ENCODE measurements at regions not wholly inside any gene's neighbourhood (a gene's known extent, or its start where the extent isn't known, plus 50 kb on each side); places are given as distances from the start of the nearest gene placed in this dataset.

DNA sequence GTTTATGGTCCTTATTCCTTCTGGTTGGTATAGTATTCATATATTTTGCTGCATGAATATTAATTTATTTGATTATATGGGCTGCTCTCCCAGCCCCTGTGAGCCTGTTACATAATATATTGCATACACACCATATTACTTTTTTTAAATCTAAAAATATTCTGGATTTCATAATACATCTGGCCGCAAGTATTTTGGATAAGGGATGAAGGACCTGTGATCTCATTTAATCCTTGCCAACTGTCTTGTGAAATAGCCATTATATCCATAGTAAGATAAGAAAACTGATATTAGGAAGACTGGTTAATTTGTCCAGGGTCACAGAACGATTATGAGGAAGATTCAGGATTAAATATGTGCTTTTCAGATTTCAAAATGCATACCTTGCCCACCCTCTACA lies 433.6 kb downstream of the LPIN1 start:
- no peak for TF ChIP-seq CTCF (IDR thresholded peaks at IDR 0.05)
- Histone ChIP-seq H3K27me3 (no peaks in the 10 kb centered on the region), H3K36me3 (no peaks in the 10 kb centered on the region), H3K27ac (no peak overlapping the region), H3K4me3 (no peak overlapping the region), H3K9me3 (no peaks in the 10 kb centered on the region), H3K4me1 (peaks cover 0 to 18% (median 13%) of the 10 kb centered on the region in 4 donors)
- no peak for DNase-seq
- intact Hi-C loops (cut with DNase I; ENCODE audit: low total_unique reads), result no loop called here

DNA sequence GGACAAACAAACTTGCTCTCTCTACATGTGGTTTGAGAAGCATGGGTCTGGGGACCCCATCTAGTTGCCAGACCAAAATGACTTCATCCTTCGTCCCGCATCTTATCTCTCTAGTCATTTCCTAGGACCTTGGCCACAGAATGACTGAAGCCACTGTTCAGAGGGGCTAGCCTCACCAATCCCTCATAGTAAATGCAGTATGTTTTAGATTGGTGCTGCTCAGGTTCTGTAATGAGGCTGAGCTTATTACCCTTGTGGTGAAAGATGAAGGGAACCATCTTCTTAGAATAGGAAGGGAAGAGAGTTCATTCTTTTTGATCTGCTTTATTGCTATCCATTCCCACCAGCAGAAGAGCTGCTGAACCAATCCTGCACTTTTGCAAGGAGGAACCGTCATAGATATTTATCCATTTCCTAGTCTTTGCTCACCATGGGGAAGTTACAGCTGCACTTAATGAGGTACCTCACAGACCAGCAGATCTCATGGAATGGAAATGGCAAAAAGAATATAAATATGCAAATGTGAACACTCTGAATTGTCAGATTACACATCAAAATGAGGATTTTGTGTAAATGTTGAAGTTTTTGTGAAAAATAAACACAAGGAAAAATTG lies 436.7 kb downstream of the LPIN1 start:
- H3K9me3 ChIP-seq, result no peaks in the 10 kb centered on the region
- peaks cover 0 to 2% (median under 1%) of the 10 kb centered on the region in 4 donors for H3K4me1 ChIP-seq
- intact Hi-C loops (cut with DNase I; ENCODE audit: low total_unique reads), result no loop called here
- H3K36me3 ChIP-seq, result no peaks in the 10 kb centered on the region
- no peak overlapping the region for H3K4me3 ChIP-seq
- H3K27me3 ChIP-seq, result no peaks in the 10 kb centered on the region
- no peak for TF ChIP-seq CTCF (IDR thresholded peaks at IDR 0.05)
- no peak for DNase-seq
- no peak overlapping the region for H3K27ac ChIP-seq

DNA sequence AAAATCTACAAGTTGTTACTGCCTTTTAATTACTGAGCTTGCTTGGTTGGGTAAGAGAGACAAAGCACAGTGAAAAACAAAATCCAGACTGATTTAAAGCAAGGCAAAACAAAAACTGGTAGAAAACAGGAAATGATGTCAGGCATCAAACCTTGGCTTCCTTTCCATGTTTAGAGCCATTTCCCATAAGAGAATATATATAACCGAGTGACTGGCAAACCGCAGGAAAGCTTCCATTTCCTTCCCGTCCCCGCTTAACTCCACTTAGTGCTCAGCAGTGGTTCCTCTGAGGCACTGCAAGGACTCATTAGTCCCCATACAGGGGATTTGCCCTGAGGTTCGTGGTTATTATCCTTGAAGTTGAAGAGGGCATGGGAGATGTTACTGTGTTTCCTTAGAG lies 446.3 kb downstream of the LPIN1 start:
- no peak for TF ChIP-seq CTCF (IDR thresholded peaks at IDR 0.05)
- H3K4me3 ChIP-seq, result no peak overlapping the region
- H3K27ac ChIP-seq, result no peak overlapping the region
- intact Hi-C loops (cut with DNase I; ENCODE audit: low total_unique reads), result no loop called here
- no peaks in the 10 kb centered on the region for H3K36me3 ChIP-seq
- DNase-seq, result no peak
- H3K4me1 ChIP-seq, result no peaks in the 10 kb centered on the region
- no peaks in the 10 kb centered on the region for H3K9me3 ChIP-seq
- H3K27me3 ChIP-seq, result no peaks in the 10 kb centered on the region

- no peak for TF ChIP-seq CTCF (IDR thresholded peaks at IDR 0.05)
- intact Hi-C loops (cut with DNase I; ENCODE audit: low total_unique reads), result no loop called here
- H3K9me3 ChIP-seq, result no peaks in the 10 kb centered on the region
These were observed 448.5 kb downstream of the LPIN1 start for GRCh38 chr2:12194968-12195367.

DNA sequence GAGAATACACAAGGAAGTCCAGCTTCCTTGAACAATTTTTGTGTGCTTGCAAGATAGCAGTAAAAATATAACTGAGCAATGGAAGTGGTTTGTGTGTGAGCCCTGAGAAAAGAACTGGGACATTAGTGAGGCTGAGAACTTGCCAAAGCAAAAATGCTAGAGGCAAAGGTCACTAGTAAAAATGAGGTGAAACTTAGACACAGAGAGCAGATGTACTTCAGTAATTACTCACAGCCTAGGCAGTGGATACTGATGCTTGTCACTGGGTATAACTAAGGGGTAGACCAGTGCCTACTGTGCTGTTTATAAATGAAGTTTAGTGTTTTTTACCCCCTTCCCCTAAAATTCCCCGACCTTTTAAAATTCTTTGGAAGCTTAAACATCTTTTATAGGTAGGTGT lies 450.1 kb downstream of the LPIN1 start:
- Histone ChIP-seq H3K27ac (no peak overlapping the region), H3K36me3 (no peaks in the 10 kb centered on the region), H3K27me3 (no peaks in the 10 kb centered on the region), H3K4me1 (no peaks in the 10 kb centered on the region), H3K9me3 (no peaks in the 10 kb centered on the region), H3K4me3 (no peak overlapping the region)
- no peak for DNase-seq
- intact Hi-C loops (cut with DNase I; ENCODE audit: low total_unique reads), result no loop called here
- TF ChIP-seq CTCF (IDR thresholded peaks at IDR 0.05), result no peak

More at GRCh38 chr2:12194968-12195367, 448.5 kb downstream of the LPIN1 start:
- Histone ChIP-seq H3K4me1 (no peaks in the 10 kb centered on the region), H3K27me3 (no peaks in the 10 kb centered on the region), H3K27ac (no peak overlapping the region), H3K4me3 (no peak overlapping the region), H3K36me3 (no peaks in the 10 kb centered on the region)
- no peak for DNase-seq

GRCh38 chr2:12197133-12197532 lies 450.7 kb downstream of the LPIN1 start:
- no peak overlapping the region for H3K27ac ChIP-seq
- DNase-seq, result no peak
- no peaks in the 10 kb centered on the region for H3K9me3 ChIP-seq
- TF ChIP-seq CTCF (IDR thresholded peaks at IDR 0.05), result no peak
- H3K4me3 ChIP-seq, result no peak overlapping the region
- no peaks in the 10 kb centered on the region for H3K4me1 ChIP-seq
- H3K36me3 ChIP-seq, result no peaks in the 10 kb centered on the region
- intact Hi-C loops (cut with DNase I; ENCODE audit: low total_unique reads), result no loop called here
- no peaks in the 10 kb centered on the region for H3K27me3 ChIP-seq

Measured in tibial artery (tissue), 4 donors.